ENCODE measurements at regions not wholly inside any gene's neighbourhood (a gene's known extent, or its start where the extent isn't known, plus 50 kb on each side); places are given as distances from the start of the nearest gene placed in this dataset.

DNA sequence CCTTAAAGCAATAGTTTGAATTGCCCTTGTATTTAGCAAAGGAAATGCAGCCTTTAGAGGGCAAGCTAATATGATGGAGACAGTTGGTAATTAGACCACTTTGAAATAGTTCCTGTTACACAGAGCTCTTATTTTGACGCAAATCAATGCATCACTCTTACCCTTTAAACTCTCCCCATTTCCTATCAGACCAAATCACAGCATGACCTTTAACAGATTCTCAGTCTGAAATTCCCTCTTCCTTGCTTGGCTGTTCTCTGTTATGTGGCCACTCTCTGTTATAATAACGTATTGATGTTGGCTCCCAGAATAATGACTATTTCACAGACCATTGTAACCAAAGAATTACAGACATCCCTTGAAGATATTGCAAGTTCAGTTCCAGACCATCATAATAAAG, 66.9 kb upstream of the NGF start:
- TF ChIP-seq, protein P1, sequence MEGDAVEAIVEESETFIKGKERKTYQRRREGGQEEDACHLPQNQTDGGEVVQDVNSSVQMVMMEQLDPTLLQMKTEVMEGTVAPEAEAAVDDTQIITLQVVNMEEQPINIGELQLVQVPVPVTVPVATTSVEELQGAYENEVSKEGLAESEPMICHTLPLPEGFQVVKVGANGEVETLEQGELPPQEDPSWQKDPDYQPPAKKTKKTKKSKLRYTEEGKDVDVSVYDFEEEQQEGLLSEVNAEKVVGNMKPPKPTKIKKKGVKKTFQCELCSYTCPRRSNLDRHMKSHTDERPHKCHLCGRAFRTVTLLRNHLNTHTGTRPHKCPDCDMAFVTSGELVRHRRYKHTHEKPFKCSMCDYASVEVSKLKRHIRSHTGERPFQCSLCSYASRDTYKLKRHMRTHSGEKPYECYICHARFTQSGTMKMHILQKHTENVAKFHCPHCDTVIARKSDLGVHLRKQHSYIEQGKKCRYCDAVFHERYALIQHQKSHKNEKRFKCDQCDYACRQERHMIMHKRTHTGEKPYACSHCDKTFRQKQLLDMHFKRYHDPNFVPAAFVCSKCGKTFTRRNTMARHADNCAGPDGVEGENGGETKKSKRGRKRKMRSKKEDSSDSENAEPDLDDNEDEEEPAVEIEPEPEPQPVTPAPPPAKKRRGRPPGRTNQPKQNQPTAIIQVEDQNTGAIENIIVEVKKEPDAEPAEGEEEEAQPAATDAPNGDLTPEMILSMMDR (IDR thresholded peaks at IDR 0.05): no peak
- no peak for TF ChIP-seq POLR2A (IDR thresholded peaks at IDR 0.05)

Data from esophagus squamous epithelium (tissue), 4 donors.